GM10248 (cell line): ENCODE measurements at regions not wholly inside any gene's neighbourhood (a gene's known extent, or its start where the extent isn't known, plus 50 kb on each side); places are given as distances from the start of the nearest gene placed in this dataset.
A peak's percentile ranks its signal among the peaks of the same experiment; 100 is the strongest.
"Not testable (repeated sequence)": the region's sequence is repeated elsewhere in the genome, so short reads cannot be mapped to it uniquely, and the experiment has no call there.

Experiments
- CTCF ChIA-PET: fragments of 300-600 bp; sonication (Branson Sonifier 250); formaldehyde crosslinking; extraction: SDS; loops from one replicate; lab custom pipeline; 2021; ENCODE audit warnings: antibody characterized with exemption; lab: Yijun Ruan, JAX
- POLR2A ChIA-PET: fragments of 350-650 bp; sonication (Branson Sonifier 250); formaldehyde crosslinking; extraction: SDS; loops from one replicate; lab custom pipeline; 2020; ENCODE audit warnings: antibody characterized with exemption; lab: Yijun Ruan, JAX
- DNase-seq: peaks from one replicate; pipeline ENCODE4 v3.0.0; 2012; ENCODE audit errors: extremely low spot score
- TF ChIP-seq, protein P1 (sequence below): IDR thresholded peaks from 2 replicates; pipeline ENCODE4 v1.5.1; 2012; ENCODE audit warnings: mild to moderate bottlenecking, low read depth; ENCODE audit errors: extremely low read depth, missing control alignments, control extremely low read depth

- TF ChIP-seq, protein P1, sequence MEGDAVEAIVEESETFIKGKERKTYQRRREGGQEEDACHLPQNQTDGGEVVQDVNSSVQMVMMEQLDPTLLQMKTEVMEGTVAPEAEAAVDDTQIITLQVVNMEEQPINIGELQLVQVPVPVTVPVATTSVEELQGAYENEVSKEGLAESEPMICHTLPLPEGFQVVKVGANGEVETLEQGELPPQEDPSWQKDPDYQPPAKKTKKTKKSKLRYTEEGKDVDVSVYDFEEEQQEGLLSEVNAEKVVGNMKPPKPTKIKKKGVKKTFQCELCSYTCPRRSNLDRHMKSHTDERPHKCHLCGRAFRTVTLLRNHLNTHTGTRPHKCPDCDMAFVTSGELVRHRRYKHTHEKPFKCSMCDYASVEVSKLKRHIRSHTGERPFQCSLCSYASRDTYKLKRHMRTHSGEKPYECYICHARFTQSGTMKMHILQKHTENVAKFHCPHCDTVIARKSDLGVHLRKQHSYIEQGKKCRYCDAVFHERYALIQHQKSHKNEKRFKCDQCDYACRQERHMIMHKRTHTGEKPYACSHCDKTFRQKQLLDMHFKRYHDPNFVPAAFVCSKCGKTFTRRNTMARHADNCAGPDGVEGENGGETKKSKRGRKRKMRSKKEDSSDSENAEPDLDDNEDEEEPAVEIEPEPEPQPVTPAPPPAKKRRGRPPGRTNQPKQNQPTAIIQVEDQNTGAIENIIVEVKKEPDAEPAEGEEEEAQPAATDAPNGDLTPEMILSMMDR, result no peak
- CTCF ChIA-PET, result interaction anchor here (1.0 to 1.7 kb wide), 3 partner anchors 20 to 129 kb away, joined by 3 to 4 read pairs (median 4); no protein-coding TSS in a partner anchor
- POLR2A ChIA-PET, result interaction anchor here (0.6 kb wide), 1 partner anchor 1177 kb away, joined by 4 read pairs; no protein-coding TSS in a partner anchor
- DNase-seq, result no peak
These were observed 335.6 kb downstream of the PREX1 start for GRCh38 chr20:48492015-48492714.

DNA sequence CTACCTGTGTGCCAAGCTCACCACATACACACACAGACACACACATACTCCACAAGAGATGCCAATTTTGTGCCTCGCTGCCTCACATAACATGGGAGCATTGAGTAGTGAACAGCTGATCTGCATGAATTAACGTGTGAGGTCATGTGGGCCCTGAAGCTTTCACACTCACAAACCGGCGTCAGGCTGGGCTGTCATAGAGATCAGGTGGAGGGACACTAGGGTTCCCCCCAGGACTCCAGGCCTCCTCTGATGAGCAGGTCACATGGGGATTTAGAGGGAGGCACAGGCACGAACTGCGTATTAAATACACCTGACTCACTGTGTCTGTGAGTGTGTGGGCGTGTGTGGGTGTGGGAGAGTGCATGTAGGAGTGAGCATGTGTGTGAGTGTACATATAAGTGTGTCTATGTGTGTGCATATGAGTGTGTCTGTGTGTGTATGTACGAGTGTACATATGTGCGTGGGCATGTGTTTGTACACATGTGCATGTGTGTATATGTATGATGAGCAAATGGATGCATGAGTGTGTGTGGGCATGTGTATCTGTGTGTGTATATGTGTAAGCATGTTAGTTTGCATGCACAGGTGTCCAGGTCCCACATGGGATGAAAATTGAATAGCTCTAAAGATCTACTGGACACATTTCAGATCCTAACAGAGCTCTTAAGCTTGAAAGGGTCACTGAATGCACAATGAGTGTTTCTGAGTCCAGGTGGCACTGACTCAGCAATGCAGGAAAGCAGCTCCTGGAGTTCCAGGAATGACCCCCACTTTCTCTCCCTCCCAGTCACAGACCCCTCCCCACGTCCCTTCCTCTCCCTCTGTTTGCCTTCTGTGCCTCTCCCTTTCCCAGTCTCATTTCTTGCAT lies 336.6 kb downstream of the PREX1 start:
- DNase-seq, result no peak
- POLR2A ChIA-PET, result no interaction called here
- CTCF ChIA-PET, result interaction anchor here (1.5 to 1.7 kb wide), 2 partner anchors 19 to 130 kb away, joined by 3 to 4 read pairs; no protein-coding TSS in a partner anchor
- TF ChIP-seq, protein P1, result no peak

DNA sequence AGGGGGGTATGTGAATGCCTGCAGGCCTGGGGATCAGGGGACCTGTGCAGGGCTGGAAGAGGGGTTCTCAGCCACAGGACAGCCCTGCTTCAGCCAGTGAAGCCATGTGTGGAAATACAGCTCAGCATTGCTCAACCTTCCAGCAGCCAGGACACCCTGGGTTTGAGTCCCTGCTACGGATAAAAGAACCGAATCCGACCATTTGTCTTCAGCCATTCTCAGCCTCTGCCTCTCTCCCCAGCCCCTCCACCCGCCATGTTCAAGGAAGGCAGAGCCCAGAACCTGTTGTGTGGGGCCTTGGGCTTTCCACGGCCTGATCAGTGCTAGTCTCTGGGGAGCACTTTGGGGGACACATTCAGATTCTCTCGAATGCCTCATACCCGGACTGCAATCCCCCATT lies 337.5 kb downstream of the PREX1 start:
- CTCF ChIA-PET, result interaction anchor here (1.5 kb wide), 1 partner anchor 131 kb away, joined by 4 read pairs; no protein-coding TSS in a partner anchor

DNA sequence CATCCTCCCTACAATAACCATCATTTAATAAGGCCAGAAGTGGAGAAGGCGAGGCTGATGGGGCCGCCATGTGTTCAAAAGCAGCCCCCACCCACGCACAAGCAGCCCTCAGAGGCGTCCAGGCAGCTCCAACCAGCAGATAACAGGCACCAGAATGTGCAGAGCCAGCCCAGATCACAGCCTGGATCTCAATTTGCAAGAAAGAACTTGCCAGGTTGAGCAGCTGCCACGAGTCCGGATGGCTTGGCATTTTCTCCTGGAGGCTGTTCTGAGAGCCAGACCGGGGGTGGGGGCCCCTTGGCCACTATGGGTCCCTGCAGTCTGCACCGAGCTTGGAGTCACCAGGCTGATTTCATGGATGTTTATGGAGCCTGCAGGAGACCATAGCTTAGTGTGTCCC lies 338.1 kb downstream of the PREX1 start:
- TF ChIP-seq, protein P1, result no peak
- POLR2A ChIA-PET, result no interaction called here
- CTCF ChIA-PET, result no interaction called here
- DNase-seq, result no peak

More for the DNA sequence above, 337.5 kb downstream of the PREX1 start:
- POLR2A ChIA-PET, DNase-seq: not testable (repeated sequence)

DNA sequence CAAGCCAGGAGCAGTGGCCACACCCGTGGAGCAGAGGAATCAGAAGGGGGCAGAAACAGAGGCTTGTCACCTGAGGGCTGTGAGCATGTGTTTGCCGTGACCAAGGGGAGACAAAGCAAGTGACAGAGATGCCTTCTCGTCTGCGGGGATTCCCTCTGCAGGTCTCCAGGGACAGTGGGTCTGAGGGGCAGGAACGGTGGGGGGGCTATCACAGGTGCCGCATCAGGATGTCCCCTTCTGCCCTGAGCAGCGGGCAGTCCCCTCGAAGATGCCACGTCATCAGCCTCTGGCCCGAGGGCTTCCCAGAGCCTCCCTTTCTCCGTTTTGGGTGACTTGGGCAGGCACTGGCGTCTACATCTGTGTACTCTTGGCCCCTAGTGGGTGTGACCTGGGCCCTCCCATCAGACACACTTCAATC lies 338.7 kb downstream of the PREX1 start:
- TF ChIP-seq, protein P1, result no peak
- POLR2A ChIA-PET, result no interaction called here
- CTCF ChIA-PET, result interaction anchor here (1.2 to 1.3 kb wide), 2 partner anchors 16 to 132 kb away, joined by 3 read pairs; no protein-coding TSS in a partner anchor
- peak; percentile 51 for DNase-seq

- CTCF ChIA-PET, result interaction anchor here (1.2 to 1.3 kb wide), 2 partner anchors 15 to 132 kb away, joined by 3 read pairs; no protein-coding TSS in a partner anchor
- peak; percentile 31 for DNase-seq
These were observed 339.3 kb downstream of the PREX1 start for GRCh38 chr20:48488334-48489034.

DNA sequence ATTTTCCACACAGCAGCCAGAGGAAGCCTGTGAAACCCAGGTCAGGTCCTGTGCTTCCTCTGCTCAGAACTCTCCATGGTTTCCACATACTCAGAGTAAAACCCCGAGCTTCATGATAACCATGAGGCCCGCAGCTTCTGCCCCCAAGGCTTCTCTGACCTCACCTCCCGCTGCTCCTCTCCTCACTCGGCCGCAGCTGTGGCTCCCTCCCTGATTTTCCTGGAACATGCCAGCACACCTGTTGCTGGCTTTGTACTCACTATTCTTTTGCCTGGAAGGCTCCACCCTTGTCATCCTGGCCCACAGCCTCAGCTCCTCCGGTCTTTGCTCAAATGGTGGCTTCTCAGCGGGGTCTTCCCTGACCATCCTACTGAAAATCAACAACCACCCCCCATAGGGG lies 341.7 kb downstream of the PREX1 start:
- TF ChIP-seq, protein P1, result no peak
- ChIA-PET POLR2A (no interaction called here), CTCF (interaction anchor here (1.1 to 4.4 kb wide), 2 partner anchors 11 to 138 kb away, joined by 3 to 17 read pairs; no protein-coding TSS in a partner anchor)
- no peak for DNase-seq

More at GRCh38 chr20:48488334-48489034, 339.3 kb downstream of the PREX1 start:
- POLR2A ChIA-PET, result not testable (repeated sequence)

DNA sequence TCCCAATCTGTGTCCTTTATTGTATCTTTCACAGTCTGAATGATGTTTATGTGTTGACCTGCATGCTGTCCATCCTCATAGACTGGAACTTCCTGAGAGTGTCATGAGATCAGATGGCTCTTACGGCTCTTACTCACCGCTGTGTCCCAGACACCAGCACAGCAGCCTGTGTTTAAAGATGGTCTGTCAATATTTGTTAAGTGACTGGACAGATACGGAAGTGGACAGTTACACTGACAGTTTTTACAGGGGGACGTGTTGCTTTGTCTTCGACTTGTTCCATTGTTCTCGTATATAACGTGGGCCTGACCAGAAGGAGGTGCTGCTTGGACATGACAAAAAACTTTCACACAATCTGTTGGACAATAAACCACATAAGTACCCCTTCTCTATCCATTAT lies 342.6 kb downstream of the PREX1 start:
- DNase-seq, POLR2A ChIA-PET: not testable (repeated sequence)
- CTCF ChIA-PET, result interaction anchor here (4.4 kb wide), 1 partner anchor 10 kb away, joined by 17 read pairs; no protein-coding TSS in a partner anchor
